Panc1 (cell line): ENCODE measurements at regions not wholly inside any gene's neighbourhood (a gene's known extent, or its start where the extent isn't known, plus 50 kb on each side); places are given as distances from the start of the nearest gene placed in this dataset.

Experiments used
- CTCF ChIP-seq: fragments of 450-650 bp; IDR thresholded peaks from 2 replicates; pipeline ENCODE4 v1.5.1; 2017; ENCODE audit warnings: mild to moderate bottlenecking
- POLR2AphosphoS5 ChIP-seq: IDR thresholded peaks from 2 replicates; pipeline ENCODE4 v1.6.1; 2012; ENCODE audit warnings: mild to moderate bottlenecking, low read depth, low read length, moderate library complexity
- SIN3A ChIP-seq: IDR thresholded peaks from 2 replicates; pipeline ENCODE4 v1.6.1; 2012; ENCODE audit warnings: low read depth, mild to moderate bottlenecking, low read length, moderate library complexity, borderline replicate concordance; ENCODE audit not compliant: insufficient read depth

- TF ChIP-seq CTCF (no peak), POLR2AphosphoS5 (no peak), SIN3A (no peak)
Observed at GRCh38 chr2:61660511-61661388, 122.6 kb upstream of the XPO1 start.
